GM12878 (cell line): ENCODE measurements at regions not wholly inside any gene's neighbourhood (a gene's known extent, or its start where the extent isn't known, plus 50 kb on each side); places are given as distances from the start of the nearest gene placed in this dataset.

Experiments
- ATAC-seq: fragments of 200-7000 bp; cut with Tn5 transposase; 3 replicates; pipeline ENCODE4 v1.9.1; 2020; ENCODE audit warnings: mild to moderate bottlenecking, moderate library complexity
- BruUV-seq: library from RNA; stranded (reverse); fragments of 400-500 nt; replicated peaks from 2 replicates; lab custom pipeline; 2021; lab: Mats Ljungman, UMichigan
- CTCF ChIA-PET: fragments of 300-600 bp; sonication (Branson Sonifier 250); formaldehyde crosslinking; extraction: SDS; loops from one replicate; lab custom pipeline; 2021; ENCODE audit warnings: inconsistent platforms; lab: Yijun Ruan, JAX
- POLR2A ChIA-PET: fragments of 350-600 bp; formaldehyde crosslinking; extraction: SDS; loops from one replicate; lab custom pipeline; 2021; ENCODE audit warnings: inconsistent platforms; lab: Charles Lee
- RAD21 ChIA-PET: fragments of 300-600 bp; sonication (Branson Sonifier 250); formaldehyde crosslinking; loops from one replicate; lab custom pipeline; 2023; ENCODE audit warnings: antibody characterized with exemption; ENCODE audit not compliant: unreplicated experiment; lab: Charles Lee
- SMC1A ChIA-PET: fragments of 300-600 bp; sonication (Branson Sonifier 250); formaldehyde crosslinking; loops from one replicate; lab custom pipeline; 2023; ENCODE audit not compliant: unreplicated experiment, uncharacterized antibody; lab: Charles Lee
- DNase-seq: peaks from one replicate; pipeline ENCODE4 v3.0.0-alpha.2; 2011; ENCODE audit warnings: low read depth, low spot score
- FAIRE-seq: peaks from 3 replicates; lab custom pipeline; 2011; peaks lifted over from hg19 to GRCh38; lab: Jason Lieb, UNC
- H2AFZ ChIP-seq: 2 replicates; pipeline ENCODE4 v1.6.0; 2011; ENCODE audit warnings: low read depth, low read length, control low read depth; ENCODE audit not compliant: control insufficient read depth
- H3K27ac ChIP-seq: 2 replicates; pipeline ENCODE4 v1.5.1; 2011; ENCODE audit warnings: control low read depth; ENCODE audit not compliant: control insufficient read depth, insufficient read depth
- H3K27me3 ChIP-seq, 2 experiments: replicated peaks in 1 of 2; 2 replicates each; pipeline versions ENCODE4 v1.6.0 to v1.6.1; 2011; ENCODE audit warnings: low read length in 1 of 2; ENCODE audit not compliant: control insufficient read depth in 2 of 2, insufficient read depth in 2 of 2
- H3K36me3 ChIP-seq, 2 experiments: 2 replicates each; pipeline ENCODE4 v1.5.1; 2011; ENCODE audit warnings: low read length in 1 of 2; ENCODE audit not compliant: control insufficient read depth in 2 of 2, insufficient read depth in 2 of 2
- H3K4me1 ChIP-seq: 2 replicates; pipeline ENCODE4 v1.6.1; 2011; ENCODE audit warnings: mild to moderate bottlenecking, low read length, moderate library complexity, mixed read lengths; ENCODE audit not compliant: control insufficient read depth, insufficient read depth
- H3K4me2 ChIP-seq: 2 replicates; pipeline ENCODE4 v1.6.0; 2011; ENCODE audit warnings: control low read depth; ENCODE audit not compliant: control insufficient read depth, insufficient read depth
- H3K4me3 ChIP-seq: fragments of 200-600 bp; sonication (generic); 2 replicates; pipeline ENCODE4 v1.5.1; 2016
- H3K79me2 ChIP-seq: 2 replicates; pipeline ENCODE4 v1.6.0; 2011; ENCODE audit warnings: low read length; ENCODE audit not compliant: control insufficient read depth, insufficient read depth
- H3K9ac ChIP-seq: 2 replicates; pipeline ENCODE4 v1.8.0; 2011; ENCODE audit warnings: low read length, control low read depth, mixed read lengths; ENCODE audit not compliant: control insufficient read depth, insufficient read depth
- H3K9me3 ChIP-seq: replicated peaks from 3 replicates; pipeline ENCODE4 v1.5.1; 2011; ENCODE audit warnings: mild to moderate bottlenecking, low read length; ENCODE audit not compliant: control insufficient read depth, insufficient read depth
- H4K20me1 ChIP-seq: 2 replicates; pipeline ENCODE4 v1.6.0; 2011; ENCODE audit not compliant: control insufficient read depth, insufficient read depth
- BCLAF1 ChIP-seq: fragments of 450-650 bp; IDR thresholded peaks from 2 replicates; pipeline ENCODE4 v1.6.1; 2017; ENCODE audit warnings: antibody characterized with exemption, mild to moderate bottlenecking, moderate library complexity
- CREM ChIP-seq: IDR thresholded peaks from 2 replicates; pipeline ENCODE4 v1.6.1; 2014; ENCODE audit warnings: antibody characterized with exemption, low read depth
- E2F8 ChIP-seq: fragments of 450-650 bp; IDR thresholded peaks from 2 replicates; pipeline ENCODE4 v1.6.1; 2018; ENCODE audit warnings: mild to moderate bottlenecking, low read depth, moderate library complexity; ENCODE audit not compliant: partially characterized antibody
- EP300 ChIP-seq, 2 experiments: fragments of 150-350 bp in 1 of 2; IDR thresholded peaks; 2 replicates each; pipeline ENCODE4 v1.6.1; 2011 to 2012; ENCODE audit warnings: low read depth in 2 of 2, low read length in 2 of 2, borderline replicate concordance in 1 of 2, improper control_type of control experiment in 1 of 2, inconsistent platforms in 1 of 2; ENCODE audit not compliant: control insufficient read depth in 1 of 2
- HDGF ChIP-seq: fragments of 450-650 bp; IDR thresholded peaks from 2 replicates; pipeline ENCODE4 v1.6.1; 2016; ENCODE audit warnings: antibody characterized with exemption
- NR2C1 ChIP-seq: fragments of 450-650 bp; IDR thresholded peaks from 2 replicates; pipeline ENCODE4 v1.6.1; 2017; ENCODE audit warnings: antibody characterized with exemption, mild to moderate bottlenecking, moderate library complexity
- RFX5 ChIP-seq: IDR thresholded peaks from 2 replicates; pipeline ENCODE4 v1.6.1; 2011; ENCODE audit warnings: low read depth, low read length, improper control_type of control experiment
- SUZ12 ChIP-seq: fragments of 200-600 bp; sonication (generic); IDR thresholded peaks from one replicate; pipeline ENCODE4 v1.6.1; 2018; ENCODE audit warnings: antibody characterized with exemption, mild to moderate bottlenecking; ENCODE audit not compliant: unreplicated experiment
- YBX1 ChIP-seq: fragments of 450-650 bp; IDR thresholded peaks from 2 replicates; pipeline ENCODE4 v1.6.1; 2016; ENCODE audit warnings: antibody characterized with exemption
- WGBS: methylation state at CpG from one replicate; pipeline ENCODE4 v1.1.6; 2016; ENCODE audit warnings: low lambda C conversion rate; ENCODE audit not compliant: insufficient replicate concordance, insufficient coverage; ENCODE audit errors: missing lambda C conversion rate; 5-methylcytosine and 5-hydroxymethylcytosine counted together
- in situ Hi-C: fragments of 300-500 bp; cut with MboI; formaldehyde crosslinking; loops from 9 replicates; pipeline ENCODE4 v1.14.3; 2018; ENCODE audit warnings: mixed read lengths
- intact Hi-C: fragments of 100-400 bp; cut with micrococcal nuclease; formaldehyde crosslinking; loops from one replicate; pipeline ENCODE4 v1.14.2; 2022; ENCODE audit not compliant: unreplicated experiment
- TF ChIP-seq, protein P1 (sequence below): IDR thresholded peaks from 2 replicates; pipeline ENCODE4 v1.6.1; 2012; ENCODE audit warnings: improper control_type of control experiment, low read depth, low read length; ENCODE audit not compliant: insufficient replicate concordance
- TF ChIP-seq, protein P2 (sequence below): fragments of 450-650 bp; IDR thresholded peaks from 2 replicates; pipeline ENCODE4 v1.6.1; 2014; ENCODE audit warnings: mild to moderate bottlenecking

GRCh38 chr22:16658068-16658467 is 65.5 kb upstream of the CCT8L2 start (continued):
- TF ChIP-seq E2F8 (no peak), CREM (no peak), EP300 (IDR thresholded peaks at IDR 0.05; ENCODE audit: borderline replicate concordance in 1 of 2, control insufficient read depth in 1 of 2, low read depth in 2 of 2, low read length in 2 of 2) (no peak), YBX1 (no peak)

GRCh38 chr22:16654882-16655281 is 62.3 kb upstream of the CCT8L2 start:
- H3K27me3 ChIP-seq, result no peaks in the 10 kb centered on the region
- no peaks in the 10 kb centered on the region for H4K20me1 ChIP-seq
- H3K4me2 ChIP-seq, result no peak overlapping the region
- BruUV-seq, result no TSS peak
- H3K27ac ChIP-seq, result no peak overlapping the region
- FAIRE-seq (no peak), ATAC-seq (no peak), DNase-seq (no peak)
- no peaks in the 10 kb centered on the region for H3K4me1 ChIP-seq
- intact Hi-C loops (no loop called here), in situ Hi-C loops (no loop called here)
- WGBS, result 11% methylated on average over 5 of the region's 5 CpGs
- H3K4me3 ChIP-seq, result no peak overlapping the region
- no peaks in the 10 kb centered on the region for H3K36me3 ChIP-seq
- no peaks in the 10 kb centered on the region for H3K79me2 ChIP-seq
- no peak overlapping the region for H2AFZ ChIP-seq
- RAD21 ChIA-PET, result no interaction called here
- no peaks in the 10 kb centered on the region; the same call in 2 of the 3 replicates for H3K9me3 ChIP-seq
- POLR2A ChIA-PET, result no interaction called here
- CTCF ChIA-PET, result no interaction called here
- no peak overlapping the region for H3K9ac ChIP-seq
- SMC1A ChIA-PET, result no interaction called here
- TF ChIP-seq, protein P1, sequence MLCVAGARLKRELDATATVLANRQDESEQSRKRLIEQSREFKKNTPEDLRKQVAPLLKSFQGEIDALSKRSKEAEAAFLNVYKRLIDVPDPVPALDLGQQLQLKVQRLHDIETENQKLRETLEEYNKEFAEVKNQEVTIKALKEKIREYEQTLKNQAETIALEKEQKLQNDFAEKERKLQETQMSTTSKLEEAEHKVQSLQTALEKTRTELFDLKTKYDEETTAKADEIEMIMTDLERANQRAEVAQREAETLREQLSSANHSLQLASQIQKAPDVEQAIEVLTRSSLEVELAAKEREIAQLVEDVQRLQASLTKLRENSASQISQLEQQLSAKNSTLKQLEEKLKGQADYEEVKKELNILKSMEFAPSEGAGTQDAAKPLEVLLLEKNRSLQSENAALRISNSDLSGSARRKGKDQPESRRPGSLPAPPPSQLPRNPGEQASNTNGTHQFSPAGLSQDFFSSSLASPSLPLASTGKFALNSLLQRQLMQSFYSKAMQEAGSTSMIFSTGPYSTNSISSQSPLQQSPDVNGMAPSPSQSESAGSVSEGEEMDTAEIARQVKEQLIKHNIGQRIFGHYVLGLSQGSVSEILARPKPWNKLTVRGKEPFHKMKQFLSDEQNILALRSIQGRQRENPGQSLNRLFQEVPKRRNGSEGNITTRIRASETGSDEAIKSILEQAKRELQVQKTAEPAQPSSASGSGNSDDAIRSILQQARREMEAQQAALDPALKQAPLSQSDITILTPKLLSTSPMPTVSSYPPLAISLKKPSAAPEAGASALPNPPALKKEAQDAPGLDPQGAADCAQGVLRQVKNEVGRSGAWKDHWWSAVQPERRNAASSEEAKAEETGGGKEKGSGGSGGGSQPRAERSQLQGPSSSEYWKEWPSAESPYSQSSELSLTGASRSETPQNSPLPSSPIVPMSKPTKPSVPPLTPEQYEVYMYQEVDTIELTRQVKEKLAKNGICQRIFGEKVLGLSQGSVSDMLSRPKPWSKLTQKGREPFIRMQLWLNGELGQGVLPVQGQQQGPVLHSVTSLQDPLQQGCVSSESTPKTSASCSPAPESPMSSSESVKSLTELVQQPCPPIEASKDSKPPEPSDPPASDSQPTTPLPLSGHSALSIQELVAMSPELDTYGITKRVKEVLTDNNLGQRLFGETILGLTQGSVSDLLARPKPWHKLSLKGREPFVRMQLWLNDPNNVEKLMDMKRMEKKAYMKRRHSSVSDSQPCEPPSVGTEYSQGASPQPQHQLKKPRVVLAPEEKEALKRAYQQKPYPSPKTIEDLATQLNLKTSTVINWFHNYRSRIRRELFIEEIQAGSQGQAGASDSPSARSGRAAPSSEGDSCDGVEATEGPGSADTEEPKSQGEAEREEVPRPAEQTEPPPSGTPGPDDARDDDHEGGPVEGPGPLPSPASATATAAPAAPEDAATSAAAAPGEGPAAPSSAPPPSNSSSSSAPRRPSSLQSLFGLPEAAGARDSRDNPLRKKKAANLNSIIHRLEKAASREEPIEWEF, result no peak
- TF ChIP-seq SUZ12 (no peak), NR2C1 (no peak), HDGF (no peak), BCLAF1 (no peak), RFX5 (no peak)
- TF ChIP-seq, protein P2, sequence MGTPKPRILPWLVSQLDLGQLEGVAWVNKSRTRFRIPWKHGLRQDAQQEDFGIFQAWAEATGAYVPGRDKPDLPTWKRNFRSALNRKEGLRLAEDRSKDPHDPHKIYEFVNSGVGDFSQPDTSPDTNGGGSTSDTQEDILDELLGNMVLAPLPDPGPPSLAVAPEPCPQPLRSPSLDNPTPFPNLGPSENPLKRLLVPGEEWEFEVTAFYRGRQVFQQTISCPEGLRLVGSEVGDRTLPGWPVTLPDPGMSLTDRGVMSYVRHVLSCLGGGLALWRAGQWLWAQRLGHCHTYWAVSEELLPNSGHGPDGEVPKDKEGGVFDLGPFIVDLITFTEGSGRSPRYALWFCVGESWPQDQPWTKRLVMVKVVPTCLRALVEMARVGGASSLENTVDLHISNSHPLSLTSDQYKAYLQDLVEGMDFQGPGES, result no peak
